ENCODE measurements at regions not wholly inside any gene's neighbourhood (a gene's known extent, or its start where the extent isn't known, plus 50 kb on each side); places are given as distances from the start of the nearest gene placed in this dataset.

GRCh38 chr10:3853016-3853415 lies 68.0 kb upstream of the KLF6 start:
- no peaks in the 10 kb centered on the region for H3K36me3 ChIP-seq
- no peak for TF ChIP-seq CTCF (IDR thresholded peaks at IDR 0.05; ENCODE audit: low read depth, low read length)
- H3K27me3 ChIP-seq = no peaks in the 10 kb centered on the region
- no peaks in the 10 kb centered on the region for H3K9me3 ChIP-seq
- H3K4me3 ChIP-seq (ENCODE audit: low read depth, low read length) = no peak overlapping the region
- no peaks in the 10 kb centered on the region; the same call in 1 of the 2 replicates for H3K4me1 ChIP-seq
- DNase-seq = no peak

- DNase-seq = peak; percentile 35
These were observed 67.3 kb upstream of the KLF6 start for GRCh38 chr10:3852147-3852904.

DNA sequence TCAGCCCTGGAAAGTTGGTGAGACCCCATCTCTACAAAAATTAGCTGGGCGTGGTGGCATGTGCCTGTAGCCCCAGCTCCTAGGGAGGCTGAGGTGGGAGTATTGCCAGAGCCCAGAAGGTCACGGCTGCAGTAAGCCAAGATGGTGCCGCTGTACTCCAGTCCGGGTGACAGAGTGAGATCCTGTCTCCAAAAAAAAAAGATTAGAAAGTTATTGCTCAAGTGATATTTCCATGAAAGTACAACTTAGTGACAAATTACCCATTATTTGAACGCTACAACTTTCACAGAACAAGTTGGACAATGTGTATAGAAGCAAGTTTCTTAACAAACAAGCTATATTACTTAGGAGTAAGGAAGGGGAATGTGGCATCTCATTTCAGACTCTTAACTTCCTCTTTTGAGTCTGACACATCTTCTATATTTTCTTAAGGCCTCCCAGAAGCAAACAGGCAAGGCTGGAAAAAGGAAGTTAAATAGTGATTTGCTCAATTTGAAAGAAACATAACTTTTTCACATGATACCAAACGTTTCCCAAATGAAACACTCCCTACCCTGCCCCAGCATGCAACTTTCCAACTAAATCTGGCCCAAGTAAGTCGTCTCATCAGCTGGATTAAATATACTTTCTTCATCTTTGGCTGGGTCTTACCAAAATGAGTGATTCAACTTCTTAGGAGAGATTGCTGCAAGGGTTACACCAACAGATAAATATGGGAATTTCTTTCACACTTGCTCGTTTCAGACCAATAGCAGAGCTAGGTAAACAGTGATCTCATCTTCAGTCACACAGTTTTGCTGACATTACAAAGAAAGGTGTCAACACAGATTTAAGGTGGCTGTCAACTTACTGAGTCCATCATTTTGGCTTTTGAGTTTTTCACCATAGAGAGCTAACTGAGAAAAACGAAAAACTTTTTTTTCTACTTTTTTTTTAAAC lies 66.3 kb upstream of the KLF6 start:
- Histone ChIP-seq H3K4me1 (no peaks in the 10 kb centered on the region; the same call in 1 of the 2 replicates), H3K27me3 (no peaks in the 10 kb centered on the region), H3K9me3 (no peaks in the 10 kb centered on the region), H3K4me3 (ENCODE audit: low read depth, low read length) (no peak overlapping the region), H3K36me3 (no peaks in the 10 kb centered on the region)
- no peak for TF ChIP-seq CTCF (IDR thresholded peaks at IDR 0.05; ENCODE audit: low read depth, low read length)
- DNase-seq = no peak

More at GRCh38 chr10:3852147-3852904, 67.3 kb upstream of the KLF6 start:
- H3K9me3 ChIP-seq = no peaks in the 10 kb centered on the region
- no peak overlapping the region for H3K4me3 ChIP-seq (ENCODE audit: low read depth, low read length)
- TF ChIP-seq CTCF (IDR thresholded peaks at IDR 0.05; ENCODE audit: low read depth, low read length) = no peak
- H3K27me3 ChIP-seq = no peaks in the 10 kb centered on the region
- H3K4me1 ChIP-seq = no peaks in the 10 kb centered on the region; the same call in 1 of the 2 replicates
- H3K36me3 ChIP-seq = no peaks in the 10 kb centered on the region

GRCh38 chr10:3848775-3849635 lies 64.0 kb upstream of the KLF6 start:
- Histone ChIP-seq H3K36me3 (no peaks in the 10 kb centered on the region), H3K4me1 (no peaks in the 10 kb centered on the region; the same call in 1 of the 2 replicates), H3K27me3 (no peaks in the 10 kb centered on the region), H3K9me3 (no peaks in the 10 kb centered on the region), H3K4me3 (ENCODE audit: low read depth, low read length) (no peak overlapping the region)
- TF ChIP-seq CTCF (IDR thresholded peaks at IDR 0.05; ENCODE audit: low read depth, low read length) = no peak
- no peak for DNase-seq

DNA sequence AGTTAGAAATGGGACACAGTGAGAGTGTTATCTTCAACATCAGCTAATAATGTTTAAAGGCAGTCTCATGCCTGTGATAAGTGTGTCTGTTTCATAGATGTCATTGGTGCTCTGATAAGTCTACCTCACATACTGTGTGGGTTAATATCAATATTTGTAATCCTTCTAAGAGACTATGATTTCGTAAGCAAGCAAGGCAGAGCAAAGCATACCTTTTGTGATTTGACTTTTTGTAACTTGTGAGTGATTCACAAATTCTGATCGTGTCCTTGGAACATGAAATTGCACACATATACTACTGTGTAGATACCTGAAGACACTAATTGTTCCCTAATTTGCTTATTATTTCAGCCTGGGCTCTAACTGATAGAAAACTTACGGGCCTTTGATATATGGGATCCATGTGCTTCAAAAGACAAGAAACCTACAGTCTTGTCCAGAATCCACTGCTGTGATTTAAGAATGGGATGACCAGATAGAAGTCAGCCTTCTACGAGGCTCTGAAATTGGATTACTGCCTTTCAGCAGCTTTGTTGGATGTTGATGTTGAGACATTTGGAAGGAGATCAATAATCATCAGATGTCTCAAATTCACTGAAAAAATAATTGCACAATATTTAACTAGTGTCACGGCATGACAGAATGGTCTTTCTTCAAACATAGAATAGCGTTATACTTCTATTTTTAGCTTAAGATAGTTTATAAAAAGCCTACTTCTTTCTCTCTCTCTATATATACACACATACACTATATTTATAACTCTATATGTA lies 63.2 kb upstream of the KLF6 start:
- no peaks in the 10 kb centered on the region for H3K27me3 ChIP-seq
- H3K9me3 ChIP-seq = no peaks in the 10 kb centered on the region
- H3K4me3 ChIP-seq (ENCODE audit: low read depth, low read length) = no peak overlapping the region
- TF ChIP-seq CTCF (IDR thresholded peaks at IDR 0.05; ENCODE audit: low read depth, low read length) = no peak
- no peaks in the 10 kb centered on the region; the same call in 1 of the 2 replicates for H3K4me1 ChIP-seq
- no peaks in the 10 kb centered on the region for H3K36me3 ChIP-seq
- DNase-seq = no peak
